ENCODE measurements at regions not wholly inside any gene's neighbourhood (a gene's known extent, or its start where the extent isn't known, plus 50 kb on each side); places are given as distances from the start of the nearest gene placed in this dataset.

- no peak for DNase-seq
Observed at GRCh38 chr10:4373098-4373497, 452.9 kb upstream of the AKR1E2 start.

GRCh38 chr10:4372601-4373000 lies 453.4 kb upstream of the AKR1E2 start:
- DNase-seq = no peak

DNA sequence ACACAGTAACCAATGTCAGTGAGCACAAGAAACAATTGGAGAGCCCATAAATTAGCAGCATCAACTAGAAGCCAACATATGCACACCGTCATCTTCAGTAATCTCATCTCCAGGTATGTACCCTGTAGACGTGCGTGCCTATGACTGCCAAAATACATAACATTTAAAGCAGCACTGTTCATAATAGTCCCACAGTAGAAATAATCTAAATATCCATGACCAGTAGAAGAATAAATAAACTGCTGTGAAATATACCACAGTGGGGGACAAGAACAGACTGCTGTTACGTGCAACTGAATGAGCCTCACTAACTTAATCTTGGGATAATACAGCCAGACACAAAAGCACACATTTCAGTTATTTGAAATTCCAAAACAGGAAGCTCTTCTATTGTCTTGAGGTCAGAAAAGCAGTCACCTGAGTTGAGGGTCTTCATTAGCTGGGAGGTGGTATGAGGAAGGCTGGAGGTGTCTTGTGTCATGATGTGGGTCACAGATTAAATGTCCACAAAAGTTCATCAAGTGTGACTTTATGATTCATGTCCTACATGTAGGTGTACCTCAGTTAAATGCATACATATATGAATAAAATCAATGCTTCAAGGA lies 454.2 kb upstream of the AKR1E2 start:
- DNase-seq = no peak

- no peak for DNase-seq
Observed at GRCh38 chr10:4370376-4370775, 455.6 kb upstream of the AKR1E2 start.

- DNase-seq = no peak
Observed at GRCh38 chr10:4361581-4361980, 464.4 kb upstream of the AKR1E2 start.

GRCh38 chr10:4359003-4359402 lies 467.0 kb upstream of the AKR1E2 start:
- DNase-seq = no peak

GRCh38 chr10:4357911-4358310 lies 468.1 kb upstream of the AKR1E2 start:
- no peak for DNase-seq

DNA sequence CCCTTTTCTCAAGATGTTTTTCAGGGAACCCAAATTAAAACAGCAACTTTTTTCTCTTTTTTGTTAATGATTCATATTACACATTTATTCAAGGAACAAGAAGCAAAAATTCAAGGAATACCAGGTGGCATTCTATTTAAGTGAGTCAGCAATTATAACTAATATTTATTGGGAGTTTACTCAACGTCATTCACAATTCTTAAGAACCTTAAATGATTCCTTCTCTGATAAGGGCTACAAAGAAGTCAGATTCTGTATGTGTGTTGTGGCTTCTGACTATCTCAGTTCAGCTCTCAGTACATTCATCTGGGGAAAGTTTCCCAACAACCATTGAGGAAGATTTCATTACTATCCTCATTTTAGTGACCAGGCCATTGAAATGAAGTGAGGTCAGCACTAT lies 470.7 kb upstream of the AKR1E2 start:
- DNase-seq = no peak

GRCh38 chr10:4354382-4354812 lies 471.6 kb upstream of the AKR1E2 start:
- DNase-seq = no peak

- no peak for DNase-seq
Observed at GRCh38 chr10:4353964-4354363, 472.0 kb upstream of the AKR1E2 start.

DNA sequence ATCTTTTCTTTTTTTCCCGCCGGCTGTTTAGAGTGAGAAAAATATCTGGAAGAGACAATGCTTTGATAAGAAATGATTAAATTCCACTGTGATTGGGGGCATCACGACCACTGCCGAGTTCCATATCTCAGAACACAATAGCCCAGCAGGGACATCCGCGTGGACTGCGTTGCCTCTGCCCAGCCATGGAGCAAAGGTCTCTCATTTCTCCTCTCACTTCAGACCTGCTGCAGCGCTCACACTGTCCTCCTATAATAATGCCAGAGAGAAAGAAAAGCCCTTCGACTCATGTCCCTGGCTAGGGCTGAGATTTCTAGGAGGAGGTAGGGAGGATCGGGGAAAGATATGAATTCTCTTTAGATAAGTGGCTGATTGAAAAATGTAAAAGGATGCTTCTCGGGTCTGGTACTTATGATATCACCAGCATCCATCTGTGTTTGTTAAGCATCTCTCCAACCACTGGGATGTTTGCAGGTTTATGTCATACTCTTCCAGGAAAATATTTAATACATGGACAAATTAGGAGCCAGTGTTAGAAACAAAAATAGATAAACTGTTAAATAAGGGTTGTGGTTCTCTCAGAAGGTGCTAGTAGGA lies 472.9 kb upstream of the AKR1E2 start:
- no peak for DNase-seq

DNA sequence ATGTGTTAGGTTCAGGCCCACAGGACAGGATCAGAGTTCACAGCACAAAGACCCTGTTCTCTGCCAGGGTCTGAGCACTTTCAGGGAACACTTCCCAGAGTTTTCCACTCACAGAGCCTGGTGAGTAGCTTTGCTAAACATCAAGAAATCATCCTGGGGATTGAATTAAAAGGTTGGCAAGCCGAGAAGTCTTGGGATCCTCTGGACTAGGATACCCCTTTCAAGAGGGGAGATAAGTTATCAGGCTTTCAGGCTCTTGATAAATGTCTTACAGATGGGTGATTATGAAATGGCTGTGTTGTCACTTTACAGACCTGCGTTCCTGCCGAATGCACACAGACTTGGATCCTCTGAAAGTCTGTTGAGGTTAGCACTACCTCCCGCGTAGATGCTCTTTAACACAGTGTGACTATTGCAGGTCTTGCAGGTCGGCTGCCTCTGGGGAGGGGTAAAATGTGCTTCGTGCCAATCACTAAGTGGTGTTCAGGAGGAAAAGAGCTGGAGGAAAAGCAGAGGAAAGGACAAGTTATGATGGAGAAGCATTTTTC lies 473.5 kb upstream of the AKR1E2 start:
- no peak for DNase-seq

- DNase-seq = no peak
Observed at GRCh38 chr10:4351723-4352413, 474.1 kb upstream of the AKR1E2 start.

DNA sequence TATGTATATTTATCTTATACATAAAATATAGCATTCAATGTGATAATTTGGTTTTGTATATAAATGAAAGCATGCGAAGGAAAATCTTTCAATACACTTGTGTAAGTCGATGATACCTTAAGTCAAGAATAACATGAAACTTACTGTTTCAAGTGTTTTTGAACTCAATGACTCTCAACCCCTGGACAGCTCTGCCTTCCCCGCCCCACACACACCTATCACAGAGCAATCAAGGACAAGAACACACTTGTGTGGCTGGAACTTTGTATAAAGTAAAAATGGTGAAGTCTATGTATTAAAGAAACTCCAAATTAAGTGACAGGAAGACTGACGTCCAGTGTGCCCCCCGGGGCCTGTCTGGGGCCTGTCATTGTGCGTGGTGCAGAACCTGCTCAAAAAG lies 478.6 kb upstream of the AKR1E2 start:
- DNase-seq = no peak

- DNase-seq = no peak
Observed at GRCh38 chr10:4345877-4346646, 479.9 kb upstream of the AKR1E2 start.

DNA sequence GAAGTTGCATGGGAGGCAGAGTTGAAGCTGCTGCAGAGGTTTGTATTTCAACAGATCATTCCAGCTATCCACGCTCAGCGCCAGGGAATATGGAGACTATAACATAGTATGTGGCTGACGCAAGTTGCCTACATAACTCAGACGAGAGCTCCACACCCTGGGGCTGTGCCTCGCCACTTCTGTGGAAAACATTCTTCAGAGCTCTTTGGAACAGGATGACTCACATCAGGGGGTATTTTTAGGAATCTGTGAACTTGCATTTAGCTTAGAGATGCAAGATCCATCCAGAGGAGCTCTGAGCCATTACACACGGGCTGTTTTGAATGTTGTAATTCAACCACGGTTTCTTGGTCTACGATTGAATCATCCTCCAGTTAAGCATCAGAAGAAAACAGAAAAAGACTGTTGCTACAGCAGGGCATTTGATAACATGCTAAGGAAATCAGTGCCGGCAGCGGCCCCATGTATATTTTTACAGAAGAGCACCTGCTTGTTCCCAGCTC lies 481.5 kb upstream of the AKR1E2 start:
- no peak for DNase-seq

- DNase-seq = no peak
Observed at GRCh38 chr10:4343873-4344272, 482.1 kb upstream of the AKR1E2 start.

GRCh38 chr10:4343091-4343490 lies 482.9 kb upstream of the AKR1E2 start:
- DNase-seq = no peak

DNA sequence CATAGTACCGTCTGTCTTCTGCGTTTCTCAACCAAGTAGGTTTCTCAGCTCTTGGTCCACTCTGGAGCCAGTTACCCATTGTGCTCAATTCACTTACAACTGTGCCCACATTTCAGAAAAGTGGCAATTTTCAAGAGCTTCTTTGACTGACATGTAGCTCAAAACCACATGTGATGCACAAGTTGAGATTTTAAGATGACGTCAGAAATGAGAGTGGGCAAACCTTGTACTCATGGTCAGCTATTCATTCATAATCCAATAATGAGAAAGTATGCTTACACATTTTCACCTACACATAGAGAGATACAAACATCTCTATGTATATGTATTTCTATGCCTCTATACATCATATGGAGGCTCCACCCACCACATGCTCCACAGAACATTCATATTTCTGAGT lies 487.2 kb upstream of the AKR1E2 start:
- DNase-seq = no peak

DNA sequence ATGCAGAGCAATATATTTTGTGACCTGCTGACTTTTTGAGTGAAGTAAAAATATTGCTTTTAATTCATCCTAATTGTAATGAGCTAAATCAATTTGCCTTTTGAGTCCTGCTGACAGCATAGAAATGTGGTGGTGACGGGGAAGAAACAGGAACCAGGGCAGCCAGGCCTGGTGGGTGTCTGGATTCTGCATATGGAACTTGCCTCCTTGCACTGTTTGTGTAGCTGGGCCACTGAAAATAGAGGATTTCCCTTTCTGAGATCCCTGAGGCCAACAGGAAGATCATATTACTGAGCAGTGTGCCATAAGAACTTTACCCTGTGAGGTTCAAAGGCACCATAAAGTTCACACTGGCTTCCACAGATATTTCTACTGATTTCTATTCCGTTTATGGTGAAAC lies 488.4 kb upstream of the AKR1E2 start:
- DNase-seq = no peak

GRCh38 chr10:4334871-4335270 lies 491.1 kb upstream of the AKR1E2 start:
- no peak for DNase-seq

GRCh38 chr10:4334015-4334414 lies 492.0 kb upstream of the AKR1E2 start:
- DNase-seq = no peak

DNA sequence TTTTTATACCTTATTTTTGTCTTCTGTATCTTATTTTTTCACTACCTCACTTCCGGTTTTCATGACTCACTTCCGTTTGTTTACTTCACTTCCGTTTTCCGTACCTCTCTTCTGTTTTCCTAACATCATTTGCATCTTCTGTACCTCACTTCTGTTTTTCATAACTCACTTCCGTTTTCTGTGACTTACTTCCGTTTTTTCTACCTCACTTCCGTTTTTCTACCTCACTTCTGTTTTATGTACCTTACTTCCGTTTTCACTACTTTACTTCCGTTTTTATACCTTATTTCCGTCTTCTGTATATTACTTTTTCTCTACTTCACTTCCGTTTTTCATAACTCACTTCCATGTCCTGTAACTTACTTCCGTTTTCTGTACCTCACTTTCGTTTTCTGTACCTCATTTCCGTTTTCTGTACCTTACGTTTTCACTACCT lies 492.5 kb upstream of the AKR1E2 start:
- DNase-seq = no peak

Measured in activated CD4-positive, CD25-positive, alpha-beta regulatory T cell treated with anti-CD3 and anti-CD28 coated beads, Interleukin-2, amount 50 U/mL, for 72 hours (primary cell).